Endothelial cell of umbilical vein (primary cell): ENCODE measurements at regions not wholly inside any gene's neighbourhood (a gene's known extent, or its start where the extent isn't known, plus 50 kb on each side); places are given as distances from the start of the nearest gene placed in this dataset.
"Not testable (repeated sequence)": the region's sequence is repeated elsewhere in the genome, so short reads cannot be mapped to it uniquely, and the experiment has no call there.

Experiments used
- EZH2 ChIP-seq: IDR thresholded peaks from 2 replicates; pipeline ENCODE4 v1.6.1; 2012; ENCODE audit warnings: borderline replicate concordance, low read depth, mild to moderate bottlenecking, moderate library complexity, low read length, inconsistent platforms; ENCODE audit not compliant: severe bottlenecking
- MAX ChIP-seq: IDR thresholded peaks from 2 replicates; pipeline ENCODE4 v1.6.1; 2011; ENCODE audit not compliant: insufficient read depth, insufficient read length
- POLR2A ChIP-seq: IDR thresholded peaks from 2 replicates; pipeline ENCODE4 v1.6.1; 2012; ENCODE audit warnings: low read depth, mild to moderate bottlenecking, control low read depth, low read length
- POLR2AphosphoS5 ChIP-seq: IDR thresholded peaks from 2 replicates; pipeline ENCODE4 v1.6.1; 2012; ENCODE audit warnings: low read depth, mild to moderate bottlenecking, control low read depth, low read length, moderate library complexity; ENCODE audit not compliant: insufficient read depth
- TF ChIP-seq, protein P1 (sequence below), 2 donors: IDR thresholded peaks; 1 replicate in 1 of 2; 2 replicates in 1 of 2; pipeline ENCODE4 v1.5.1; 2011; ENCODE audit warnings: low read length in 2 of 2, mild to moderate bottlenecking in 2 of 2, moderate library complexity in 2 of 2, control low read depth in 1 of 2, inconsistent platforms in 1 of 2, low read depth in 1 of 2; ENCODE audit not compliant: insufficient read depth in 1 of 2; ENCODE audit errors: extremely low read depth in 1 of 2

- TF ChIP-seq, protein P1, sequence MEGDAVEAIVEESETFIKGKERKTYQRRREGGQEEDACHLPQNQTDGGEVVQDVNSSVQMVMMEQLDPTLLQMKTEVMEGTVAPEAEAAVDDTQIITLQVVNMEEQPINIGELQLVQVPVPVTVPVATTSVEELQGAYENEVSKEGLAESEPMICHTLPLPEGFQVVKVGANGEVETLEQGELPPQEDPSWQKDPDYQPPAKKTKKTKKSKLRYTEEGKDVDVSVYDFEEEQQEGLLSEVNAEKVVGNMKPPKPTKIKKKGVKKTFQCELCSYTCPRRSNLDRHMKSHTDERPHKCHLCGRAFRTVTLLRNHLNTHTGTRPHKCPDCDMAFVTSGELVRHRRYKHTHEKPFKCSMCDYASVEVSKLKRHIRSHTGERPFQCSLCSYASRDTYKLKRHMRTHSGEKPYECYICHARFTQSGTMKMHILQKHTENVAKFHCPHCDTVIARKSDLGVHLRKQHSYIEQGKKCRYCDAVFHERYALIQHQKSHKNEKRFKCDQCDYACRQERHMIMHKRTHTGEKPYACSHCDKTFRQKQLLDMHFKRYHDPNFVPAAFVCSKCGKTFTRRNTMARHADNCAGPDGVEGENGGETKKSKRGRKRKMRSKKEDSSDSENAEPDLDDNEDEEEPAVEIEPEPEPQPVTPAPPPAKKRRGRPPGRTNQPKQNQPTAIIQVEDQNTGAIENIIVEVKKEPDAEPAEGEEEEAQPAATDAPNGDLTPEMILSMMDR (IDR thresholded peaks at IDR 0.05; ENCODE audit: extremely low read depth in 1 of 2, insufficient read depth in 1 of 2, low read depth in 1 of 2, low read length in 2 of 2): not testable (repeated sequence)
- not testable (repeated sequence) for TF ChIP-seq MAX, POLR2A, POLR2AphosphoS5, EZH2
Measured at GRCh38 chr2:190146109-190146508, 83.6 kb upstream of the MSTN start.
